Stomach (tissue), 4 donors: ENCODE measurements at regions not wholly inside any gene's neighbourhood (a gene's known extent, or its start where the extent isn't known, plus 50 kb on each side); places are given as distances from the start of the nearest gene placed in this dataset.
"Not testable (repeated sequence)": the region's sequence is repeated elsewhere in the genome, so short reads cannot be mapped to it uniquely, and the experiment has no call there.

ENCODE experiments used
- POLR2A ChIP-seq, 4 donors: fragments of 450-650 bp; IDR thresholded peaks; one replicate each; pipeline ENCODE4 v1.6.1; 2016; ENCODE audit warnings: antibody characterized with exemption in 4 of 4, control low read depth in 2 of 4, mild to moderate bottlenecking in 1 of 4, moderate library complexity in 1 of 4
- POLR2AphosphoS5 ChIP-seq, 3 donors: sonication (generic); formaldehyde crosslinking; IDR thresholded peaks; one replicate each; pipeline ENCODE4 v1.6.1; 2016; ENCODE audit warnings: antibody characterized with exemption in 3 of 3

DNA sequence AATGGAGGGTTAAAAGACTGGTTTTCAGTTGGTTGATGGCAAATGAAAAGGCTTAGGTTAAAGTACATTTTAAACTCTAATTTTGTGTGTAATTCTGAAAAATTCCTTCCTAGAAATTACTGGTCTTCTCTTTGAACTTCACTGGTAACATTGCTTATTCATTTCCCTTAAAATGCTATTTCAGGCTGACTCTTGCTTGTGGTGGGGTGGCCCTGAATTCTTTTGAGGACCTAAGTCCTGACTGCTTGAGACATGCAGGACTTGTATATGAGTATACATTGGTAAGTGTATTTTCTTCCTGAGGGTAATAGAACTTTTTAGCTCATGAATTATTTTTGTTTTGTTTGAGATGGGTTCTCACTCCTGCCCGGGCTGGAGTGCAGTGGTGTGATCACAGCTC lies 113.9 kb upstream of the VKORC1L1 start:
- TF ChIP-seq POLR2A, POLR2AphosphoS5 (IDR thresholded peaks at IDR 0.05): not testable (repeated sequence)
